Lung (tissue), 11 donors: ENCODE measurements at regions not wholly inside any gene's neighbourhood (a gene's known extent, or its start where the extent isn't known, plus 50 kb on each side); places are given as distances from the start of the nearest gene placed in this dataset.

Source experiments
- ATAC-seq: fragments of 200-7000 bp; cut with Tn5 transposase; one replicate; pipeline ENCODE4 v1.9.1; 2020; ENCODE audit warnings: moderate number of reproducible peaks; ENCODE audit not compliant: insufficient read depth, low FRiP score
- DNase-seq, 3 donors: peaks; one replicate each; pipeline ENCODE4 v3.0.0-alpha.2; 2013 to 2017
- H3K27ac ChIP-seq, 2 donors: one replicate each; pipeline ENCODE4 v1.5.1; 2013; ENCODE audit warnings: mild to moderate bottlenecking in 2 of 2, moderate library complexity in 2 of 2, control low read depth in 1 of 2, inconsistent platforms in 1 of 2, low read depth in 1 of 2, low read length in 1 of 2
- H3K27me3 ChIP-seq, 3 donors: one replicate each; pipeline ENCODE4 v1.5.1; 2013; ENCODE audit warnings: low read length in 2 of 3; ENCODE audit not compliant: control insufficient read depth in 3 of 3, insufficient read depth in 3 of 3
- H3K36me3 ChIP-seq, 4 donors: one replicate each; pipeline ENCODE4 v1.5.1; 2013; ENCODE audit warnings: low read length in 4 of 4, mild to moderate bottlenecking in 1 of 4, moderate library complexity in 1 of 4; ENCODE audit not compliant: control insufficient read depth in 4 of 4, insufficient read depth in 4 of 4
- H3K4me1 ChIP-seq, 5 donors: one replicate each; pipeline ENCODE4 v1.5.1; 2013; ENCODE audit warnings: low read length in 5 of 5, mild to moderate bottlenecking in 2 of 5, moderate library complexity in 1 of 5; ENCODE audit not compliant: control insufficient read depth in 5 of 5, insufficient read depth in 5 of 5
- H3K4me3 ChIP-seq: one replicate; pipeline ENCODE4 v1.5.1; 2013; ENCODE audit warnings: mild to moderate bottlenecking, control low read depth, moderate library complexity
- H3K9ac ChIP-seq, 2 donors: one replicate each; pipeline ENCODE4 v1.5.1; 2013; ENCODE audit warnings: low read length in 2 of 2, control low read depth in 1 of 2; ENCODE audit not compliant: insufficient read depth in 1 of 2
- H3K9me3 ChIP-seq, 4 donors: one replicate each; pipeline ENCODE4 v1.5.1; 2013; ENCODE audit warnings: low read length in 3 of 4, mild to moderate bottlenecking in 1 of 4, moderate library complexity in 1 of 4; ENCODE audit not compliant: control insufficient read depth in 4 of 4, insufficient read depth in 3 of 4
- WGBS, 2 donors: extraction: QIAGEN DNeasy Blood & Tissue Kit; methylation state at CpG; one replicate each; pipeline ENCODE4 v1.1.7; 2013; 5-methylcytosine and 5-hydroxymethylcytosine counted together
- TF ChIP-seq, protein P1 (sequence below): IDR thresholded peaks from 2 replicates; pipeline ENCODE4 v1.5.1; 2012; ENCODE audit warnings: mild to moderate bottlenecking; ENCODE audit errors: control extremely low read depth, extremely low read depth
- donor health status: control.
- donor health status: control.
- donor health status: Bipolar disorder and iron deficiency.
- donor health status: healthy.
- donor health status: DM: yes; HTN: yes; CAD: no.

DNA sequence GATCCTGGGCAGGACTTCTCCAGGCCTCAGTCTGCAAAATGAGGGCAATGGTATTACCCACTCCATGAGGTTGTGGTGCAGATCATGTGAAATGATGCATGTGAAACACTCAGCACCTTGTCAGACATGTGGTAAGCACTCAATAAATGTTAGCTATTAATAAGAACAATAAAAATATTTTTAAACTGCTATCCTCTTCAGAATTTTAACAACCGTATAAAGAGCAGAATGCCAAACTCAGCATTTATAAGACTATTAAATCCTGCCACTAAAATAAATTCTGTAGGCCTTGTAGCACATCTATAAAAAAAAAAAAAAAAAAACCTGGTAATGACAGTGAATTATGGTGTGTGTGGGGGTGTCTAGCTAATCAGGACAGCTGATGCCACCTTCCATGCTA, 213.9 kb upstream of the UMPS start:
- no peak overlapping the region for H3K9ac ChIP-seq

DNA sequence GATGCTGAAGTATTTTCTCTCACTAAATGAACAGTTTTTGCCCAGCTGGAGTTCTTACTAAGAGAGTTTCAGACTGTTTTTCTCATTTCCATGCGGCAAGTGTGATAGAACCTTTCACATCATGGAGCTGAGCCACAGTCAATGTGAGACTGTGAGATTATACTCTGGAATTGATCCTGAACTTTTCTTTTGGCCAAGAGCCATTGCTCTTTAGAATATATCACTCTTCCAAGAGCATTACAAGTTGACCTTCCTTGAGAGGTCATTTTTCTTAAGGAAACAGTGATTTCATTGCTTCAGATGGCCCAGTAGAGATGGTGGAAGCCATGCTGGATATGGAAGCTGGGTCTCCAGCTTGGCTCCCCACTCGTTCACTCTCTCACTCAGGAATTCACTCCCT, 212.9 kb upstream of the UMPS start:
- no peak overlapping the region for H3K9ac ChIP-seq
- H3K4me1 ChIP-seq: peaks cover 0 to 2% (median 0%) of the 10 kb centered on the region in 5 donors
- no peaks in the 10 kb centered on the region for H3K27me3 ChIP-seq
- H3K4me3 ChIP-seq: no peak overlapping the region
- ATAC-seq: no peak
- DNase-seq: peak in 2 of 3 donors; percentile 6 to 20
- TF ChIP-seq, protein P1, sequence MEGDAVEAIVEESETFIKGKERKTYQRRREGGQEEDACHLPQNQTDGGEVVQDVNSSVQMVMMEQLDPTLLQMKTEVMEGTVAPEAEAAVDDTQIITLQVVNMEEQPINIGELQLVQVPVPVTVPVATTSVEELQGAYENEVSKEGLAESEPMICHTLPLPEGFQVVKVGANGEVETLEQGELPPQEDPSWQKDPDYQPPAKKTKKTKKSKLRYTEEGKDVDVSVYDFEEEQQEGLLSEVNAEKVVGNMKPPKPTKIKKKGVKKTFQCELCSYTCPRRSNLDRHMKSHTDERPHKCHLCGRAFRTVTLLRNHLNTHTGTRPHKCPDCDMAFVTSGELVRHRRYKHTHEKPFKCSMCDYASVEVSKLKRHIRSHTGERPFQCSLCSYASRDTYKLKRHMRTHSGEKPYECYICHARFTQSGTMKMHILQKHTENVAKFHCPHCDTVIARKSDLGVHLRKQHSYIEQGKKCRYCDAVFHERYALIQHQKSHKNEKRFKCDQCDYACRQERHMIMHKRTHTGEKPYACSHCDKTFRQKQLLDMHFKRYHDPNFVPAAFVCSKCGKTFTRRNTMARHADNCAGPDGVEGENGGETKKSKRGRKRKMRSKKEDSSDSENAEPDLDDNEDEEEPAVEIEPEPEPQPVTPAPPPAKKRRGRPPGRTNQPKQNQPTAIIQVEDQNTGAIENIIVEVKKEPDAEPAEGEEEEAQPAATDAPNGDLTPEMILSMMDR: no peak
- 85% methylated on average over 2 of the region's 2 CpGs for WGBS, 2 donors
- H3K36me3 ChIP-seq: peaks cover 0 to 3% (median 1%) of the 10 kb centered on the region in 4 donors
- no peaks in the 10 kb centered on the region for H3K9me3 ChIP-seq
- H3K27ac ChIP-seq: no peak overlapping the region

More for the DNA sequence above, 213.9 kb upstream of the UMPS start:
- peaks cover 0 to 3% (median 1%) of the 10 kb centered on the region in 4 donors for H3K36me3 ChIP-seq
- H3K9me3 ChIP-seq: no peaks in the 10 kb centered on the region
- TF ChIP-seq, protein P1: no peak
- H3K27me3 ChIP-seq: no peaks in the 10 kb centered on the region
- WGBS, 2 donors: 78 to 85% methylated on average over 1 of the region's 1 CpG
- H3K27ac ChIP-seq: no peak overlapping the region
- DNase-seq (no peak), ATAC-seq (no peak)
- peaks cover 0 to 2% (median 0%) of the 10 kb centered on the region in 5 donors for H3K4me1 ChIP-seq
- no peak overlapping the region for H3K4me3 ChIP-seq

DNA sequence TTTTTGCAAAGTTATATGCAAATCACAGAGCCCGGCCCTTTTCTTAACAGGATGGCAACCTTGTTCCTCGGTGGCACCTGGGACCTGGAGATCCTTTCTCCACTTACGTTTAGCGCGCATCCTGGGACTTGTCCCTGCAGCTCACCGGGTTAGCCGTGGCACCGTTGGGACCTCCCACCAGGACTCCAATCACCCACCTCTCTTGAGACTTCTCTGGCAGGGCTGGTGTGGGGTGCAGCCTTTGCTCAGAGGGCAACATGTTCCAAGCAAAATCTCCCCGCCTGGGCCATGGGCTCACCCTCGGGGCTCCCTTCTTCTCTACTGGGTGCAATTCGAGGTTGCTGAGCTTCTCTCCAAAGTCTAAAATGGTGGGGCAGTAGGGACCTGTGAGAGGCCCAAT, 211.9 kb upstream of the UMPS start:
- Histone ChIP-seq H3K27ac (no peak overlapping the region), H3K9ac (no peak overlapping the region), H3K27me3 (no peaks in the 10 kb centered on the region), H3K4me1 (no peaks in the 10 kb centered on the region), H3K36me3 (peaks cover 0 to 3% (median 1%) of the 10 kb centered on the region in 4 donors), H3K4me3 (no peak overlapping the region), H3K9me3 (no peaks in the 10 kb centered on the region)
- no peak for ATAC-seq
- TF ChIP-seq, protein P1: no peak
- 95 to 97% methylated on average over 11 of the region's 11 CpGs for WGBS, 2 donors
- DNase-seq: no peak

DNA sequence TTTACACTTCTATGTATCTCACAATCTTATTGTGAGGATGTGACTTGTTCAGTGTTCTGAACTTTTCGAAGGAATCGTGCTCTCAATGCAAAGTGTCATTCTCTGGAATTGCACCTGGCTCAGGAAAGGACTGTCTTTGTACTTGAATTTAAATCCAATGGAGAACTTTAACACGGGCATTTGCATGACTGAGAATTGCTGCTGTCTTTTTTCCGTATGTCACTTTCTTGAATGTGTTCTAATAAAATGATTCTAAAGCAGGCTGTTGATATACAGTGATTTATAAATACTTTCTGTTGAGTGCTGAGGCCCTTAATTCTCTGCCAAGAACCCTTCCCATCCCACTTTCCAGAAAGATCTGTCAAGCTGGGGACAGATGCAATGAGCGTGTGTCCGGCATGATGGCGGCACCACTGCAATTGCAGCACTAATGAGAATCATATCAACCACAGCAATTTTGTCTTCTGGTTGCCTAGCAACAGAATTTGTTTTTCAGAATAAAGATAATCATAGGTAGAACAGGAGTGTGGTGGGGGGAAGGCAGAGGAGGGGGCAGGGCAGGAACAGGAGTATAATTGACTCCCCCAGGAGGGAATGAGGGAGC, 210.6 kb upstream of the UMPS start:
- Histone ChIP-seq H3K27me3 (no peaks in the 10 kb centered on the region), H3K4me3 (no peak overlapping the region), H3K9me3 (no peaks in the 10 kb centered on the region), H3K36me3 (peaks cover 0 to 3% (median 1%) of the 10 kb centered on the region in 4 donors), H3K4me1 (no peaks in the 10 kb centered on the region), H3K27ac (no peak overlapping the region), H3K9ac (no peak overlapping the region)
- TF ChIP-seq, protein P1: no peak
- DNase-seq: no peak
- 93 to 95% methylated on average over 7 of the region's 7 CpGs for WGBS, 2 donors
- ATAC-seq: no peak
